H1 (cell line): ENCODE measurements at regions not wholly inside any gene's neighbourhood (a gene's known extent, or its start where the extent isn't known, plus 50 kb on each side); places are given as distances from the start of the nearest gene placed in this dataset.

Experiments
- SAP30 ChIP-seq: fragments of 300-600 bp; sonication (generic); IDR thresholded peaks from 2 replicates; pipeline ENCODE4 v1.7.1; 2012; ENCODE audit warnings: low read length, moderate library complexity, mild to moderate bottlenecking, inconsistent platforms; ENCODE audit not compliant: insufficient read depth, insufficient replicate concordance
- SP4 ChIP-seq: IDR thresholded peaks from 2 replicates; pipeline ENCODE4 v1.6.1; 2012; ENCODE audit warnings: low read length, inconsistent platforms
- TCF12 ChIP-seq: IDR thresholded peaks from 2 replicates; pipeline ENCODE4 v1.6.1; 2011; ENCODE audit warnings: low read depth, mild to moderate bottlenecking, low read length
- TEAD4 ChIP-seq: IDR thresholded peaks from 2 replicates; pipeline ENCODE4 v1.6.1; 2012; ENCODE audit warnings: low read depth, low read length, inconsistent platforms, mixed read lengths
- TF ChIP-seq, protein P1 (sequence below): fragments of 300-600 bp; sonication (generic); IDR thresholded peaks from 2 replicates; pipeline ENCODE4 v1.7.1; 2012; ENCODE audit warnings: low read length, moderate library complexity, mild to moderate bottlenecking, inconsistent platforms; ENCODE audit not compliant: insufficient replicate concordance

DNA sequence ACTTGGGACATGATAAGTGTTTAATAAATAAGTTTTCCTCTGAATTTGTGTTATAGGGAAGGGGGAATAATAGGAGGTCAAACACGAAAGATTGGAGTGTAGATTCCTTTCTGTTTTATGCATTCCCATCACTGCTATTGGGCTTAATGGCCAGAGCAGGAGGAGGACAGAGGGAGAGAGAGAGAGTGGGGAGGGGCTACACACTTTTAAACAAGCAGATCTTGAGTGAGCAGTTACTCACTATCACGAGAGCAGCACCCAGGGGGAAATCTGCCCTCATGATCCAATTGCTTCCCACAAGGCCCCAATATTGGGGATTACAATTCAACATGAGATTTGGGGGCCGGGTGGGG lies 505.0 kb downstream of the GRIN2A start (continued):
- TF ChIP-seq SAP30 (no peak), SP4 (no peak), TEAD4 (no peak), TCF12 (no peak)
- TF ChIP-seq, protein P1, sequence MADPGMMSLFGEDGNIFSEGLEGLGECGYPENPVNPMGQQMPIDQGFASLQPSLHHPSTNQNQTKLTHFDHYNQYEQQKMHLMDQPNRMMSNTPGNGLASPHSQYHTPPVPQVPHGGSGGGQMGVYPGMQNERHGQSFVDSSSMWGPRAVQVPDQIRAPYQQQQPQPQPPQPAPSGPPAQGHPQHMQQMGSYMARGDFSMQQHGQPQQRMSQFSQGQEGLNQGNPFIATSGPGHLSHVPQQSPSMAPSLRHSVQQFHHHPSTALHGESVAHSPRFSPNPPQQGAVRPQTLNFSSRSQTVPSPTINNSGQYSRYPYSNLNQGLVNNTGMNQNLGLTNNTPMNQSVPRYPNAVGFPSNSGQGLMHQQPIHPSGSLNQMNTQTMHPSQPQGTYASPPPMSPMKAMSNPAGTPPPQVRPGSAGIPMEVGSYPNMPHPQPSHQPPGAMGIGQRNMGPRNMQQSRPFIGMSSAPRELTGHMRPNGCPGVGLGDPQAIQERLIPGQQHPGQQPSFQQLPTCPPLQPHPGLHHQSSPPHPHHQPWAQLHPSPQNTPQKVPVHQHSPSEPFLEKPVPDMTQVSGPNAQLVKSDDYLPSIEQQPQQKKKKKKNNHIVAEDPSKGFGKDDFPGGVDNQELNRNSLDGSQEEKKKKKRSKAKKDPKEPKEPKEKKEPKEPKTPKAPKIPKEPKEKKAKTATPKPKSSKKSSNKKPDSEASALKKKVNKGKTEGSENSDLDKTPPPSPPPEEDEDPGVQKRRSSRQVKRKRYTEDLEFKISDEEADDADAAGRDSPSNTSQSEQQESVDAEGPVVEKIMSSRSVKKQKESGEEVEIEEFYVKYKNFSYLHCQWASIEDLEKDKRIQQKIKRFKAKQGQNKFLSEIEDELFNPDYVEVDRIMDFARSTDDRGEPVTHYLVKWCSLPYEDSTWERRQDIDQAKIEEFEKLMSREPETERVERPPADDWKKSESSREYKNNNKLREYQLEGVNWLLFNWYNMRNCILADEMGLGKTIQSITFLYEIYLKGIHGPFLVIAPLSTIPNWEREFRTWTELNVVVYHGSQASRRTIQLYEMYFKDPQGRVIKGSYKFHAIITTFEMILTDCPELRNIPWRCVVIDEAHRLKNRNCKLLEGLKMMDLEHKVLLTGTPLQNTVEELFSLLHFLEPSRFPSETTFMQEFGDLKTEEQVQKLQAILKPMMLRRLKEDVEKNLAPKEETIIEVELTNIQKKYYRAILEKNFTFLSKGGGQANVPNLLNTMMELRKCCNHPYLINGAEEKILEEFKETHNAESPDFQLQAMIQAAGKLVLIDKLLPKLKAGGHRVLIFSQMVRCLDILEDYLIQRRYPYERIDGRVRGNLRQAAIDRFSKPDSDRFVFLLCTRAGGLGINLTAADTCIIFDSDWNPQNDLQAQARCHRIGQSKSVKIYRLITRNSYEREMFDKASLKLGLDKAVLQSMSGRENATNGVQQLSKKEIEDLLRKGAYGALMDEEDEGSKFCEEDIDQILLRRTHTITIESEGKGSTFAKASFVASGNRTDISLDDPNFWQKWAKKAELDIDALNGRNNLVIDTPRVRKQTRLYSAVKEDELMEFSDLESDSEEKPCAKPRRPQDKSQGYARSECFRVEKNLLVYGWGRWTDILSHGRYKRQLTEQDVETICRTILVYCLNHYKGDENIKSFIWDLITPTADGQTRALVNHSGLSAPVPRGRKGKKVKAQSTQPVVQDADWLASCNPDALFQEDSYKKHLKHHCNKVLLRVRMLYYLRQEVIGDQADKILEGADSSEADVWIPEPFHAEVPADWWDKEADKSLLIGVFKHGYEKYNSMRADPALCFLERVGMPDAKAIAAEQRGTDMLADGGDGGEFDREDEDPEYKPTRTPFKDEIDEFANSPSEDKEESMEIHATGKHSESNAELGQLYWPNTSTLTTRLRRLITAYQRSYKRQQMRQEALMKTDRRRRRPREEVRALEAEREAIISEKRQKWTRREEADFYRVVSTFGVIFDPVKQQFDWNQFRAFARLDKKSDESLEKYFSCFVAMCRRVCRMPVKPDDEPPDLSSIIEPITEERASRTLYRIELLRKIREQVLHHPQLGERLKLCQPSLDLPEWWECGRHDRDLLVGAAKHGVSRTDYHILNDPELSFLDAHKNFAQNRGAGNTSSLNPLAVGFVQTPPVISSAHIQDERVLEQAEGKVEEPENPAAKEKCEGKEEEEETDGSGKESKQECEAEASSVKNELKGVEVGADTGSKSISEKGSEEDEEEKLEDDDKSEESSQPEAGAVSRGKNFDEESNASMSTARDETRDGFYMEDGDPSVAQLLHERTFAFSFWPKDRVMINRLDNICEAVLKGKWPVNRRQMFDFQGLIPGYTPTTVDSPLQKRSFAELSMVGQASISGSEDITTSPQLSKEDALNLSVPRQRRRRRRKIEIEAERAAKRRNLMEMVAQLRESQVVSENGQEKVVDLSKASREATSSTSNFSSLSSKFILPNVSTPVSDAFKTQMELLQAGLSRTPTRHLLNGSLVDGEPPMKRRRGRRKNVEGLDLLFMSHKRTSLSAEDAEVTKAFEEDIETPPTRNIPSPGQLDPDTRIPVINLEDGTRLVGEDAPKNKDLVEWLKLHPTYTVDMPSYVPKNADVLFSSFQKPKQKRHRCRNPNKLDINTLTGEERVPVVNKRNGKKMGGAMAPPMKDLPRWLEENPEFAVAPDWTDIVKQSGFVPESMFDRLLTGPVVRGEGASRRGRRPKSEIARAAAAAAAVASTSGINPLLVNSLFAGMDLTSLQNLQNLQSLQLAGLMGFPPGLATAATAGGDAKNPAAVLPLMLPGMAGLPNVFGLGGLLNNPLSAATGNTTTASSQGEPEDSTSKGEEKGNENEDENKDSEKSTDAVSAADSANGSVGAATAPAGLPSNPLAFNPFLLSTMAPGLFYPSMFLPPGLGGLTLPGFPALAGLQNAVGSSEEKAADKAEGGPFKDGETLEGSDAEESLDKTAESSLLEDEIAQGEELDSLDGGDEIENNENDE, result no peak
